ENCODE measurements at regions not wholly inside any gene's neighbourhood (a gene's known extent, or its start where the extent isn't known, plus 50 kb on each side); places are given as distances from the start of the nearest gene placed in this dataset.

DNA sequence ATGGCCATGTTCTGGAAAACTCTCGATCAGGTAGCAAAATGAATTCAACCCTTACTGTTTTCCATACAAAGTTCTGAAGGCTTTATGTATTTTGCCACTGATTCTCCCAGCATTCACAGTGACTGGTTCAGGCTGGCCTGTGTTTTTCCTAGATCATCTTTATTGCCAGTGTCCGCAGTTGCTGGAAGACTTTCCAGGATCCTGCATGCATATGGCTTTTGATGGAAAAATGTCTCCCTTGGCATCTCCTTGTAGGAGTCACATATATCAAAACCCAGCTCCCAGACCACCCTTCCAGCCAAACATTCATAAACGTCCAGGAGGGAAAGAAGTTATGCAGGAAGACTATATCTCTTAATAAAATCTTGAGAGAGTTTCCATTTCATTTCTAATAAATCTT is 588.8 kb downstream of the MAFB start:
- TF ChIP-seq, protein P1, sequence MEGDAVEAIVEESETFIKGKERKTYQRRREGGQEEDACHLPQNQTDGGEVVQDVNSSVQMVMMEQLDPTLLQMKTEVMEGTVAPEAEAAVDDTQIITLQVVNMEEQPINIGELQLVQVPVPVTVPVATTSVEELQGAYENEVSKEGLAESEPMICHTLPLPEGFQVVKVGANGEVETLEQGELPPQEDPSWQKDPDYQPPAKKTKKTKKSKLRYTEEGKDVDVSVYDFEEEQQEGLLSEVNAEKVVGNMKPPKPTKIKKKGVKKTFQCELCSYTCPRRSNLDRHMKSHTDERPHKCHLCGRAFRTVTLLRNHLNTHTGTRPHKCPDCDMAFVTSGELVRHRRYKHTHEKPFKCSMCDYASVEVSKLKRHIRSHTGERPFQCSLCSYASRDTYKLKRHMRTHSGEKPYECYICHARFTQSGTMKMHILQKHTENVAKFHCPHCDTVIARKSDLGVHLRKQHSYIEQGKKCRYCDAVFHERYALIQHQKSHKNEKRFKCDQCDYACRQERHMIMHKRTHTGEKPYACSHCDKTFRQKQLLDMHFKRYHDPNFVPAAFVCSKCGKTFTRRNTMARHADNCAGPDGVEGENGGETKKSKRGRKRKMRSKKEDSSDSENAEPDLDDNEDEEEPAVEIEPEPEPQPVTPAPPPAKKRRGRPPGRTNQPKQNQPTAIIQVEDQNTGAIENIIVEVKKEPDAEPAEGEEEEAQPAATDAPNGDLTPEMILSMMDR (conservative IDR thresholded peaks at IDR 0.05; ENCODE audit: low read length), result no peak
- no peak for TF ChIP-seq EZH2phosphoT487 (IDR thresholded peaks at IDR 0.05; ENCODE audit: borderline replicate concordance)
